Activated B cell treated with CpG ODN at 0.5 μM for 24 hours (primary cell): ENCODE measurements at regions not wholly inside any gene's neighbourhood (a gene's known extent, or its start where the extent isn't known, plus 50 kb on each side); places are given as distances from the start of the nearest gene placed in this dataset.

Experiments
- ATAC-seq: fragments of 200-7000 bp; cut with Tn5 transposase; one replicate; pipeline ENCODE4 v1.10.0; 2021; ENCODE audit warnings: low read depth, mild to moderate bottlenecking, moderate library complexity
- CTCF ChIA-PET: fragments of 350-600 bp; sonication (Branson Sonifier 250); formaldehyde crosslinking; loops from one replicate; lab custom pipeline; 2021; ENCODE audit warnings: antibody characterized with exemption; lab: Charles Lee
- POLR2A ChIA-PET: fragments of 350-600 bp; sonication (Branson Sonifier 250); formaldehyde crosslinking; loops from one replicate; lab custom pipeline; 2021; ENCODE audit warnings: antibody characterized with exemption; lab: Charles Lee
- DNase-seq: peaks from one replicate; pipeline ENCODE4 v3.0.0; 2022
- H3K27ac Mint-ChIP-seq: one replicate; pipeline ENCODE4 v1.8.0; 2020; ENCODE audit warnings: mixed read lengths
- H3K27me3 Mint-ChIP-seq: one replicate; pipeline ENCODE4 v1.8.0; 2021; ENCODE audit warnings: mixed read lengths
- H3K36me3 Mint-ChIP-seq: one replicate; pipeline ENCODE4 v1.8.0; 2021; ENCODE audit warnings: low read depth, mixed read lengths
- H3K4me1 Mint-ChIP-seq: one replicate; pipeline ENCODE4 v1.8.0; 2021; ENCODE audit warnings: mixed read lengths
- H3K4me3 Mint-ChIP-seq: one replicate; pipeline ENCODE4 v1.8.0; 2020; ENCODE audit warnings: mild to moderate bottlenecking, mixed read lengths
- H3K9me3 Mint-ChIP-seq: one replicate; pipeline ENCODE4 v1.8.0; 2020; ENCODE audit warnings: mixed read lengths
- intact Hi-C: fragments of 100-400 bp; cut with micrococcal nuclease; formaldehyde crosslinking; loops from one replicate; pipeline ENCODE4 v1.15.1; 2024
- TF ChIP-seq, protein P1 (sequence below): fragments of 200-600 bp; IDR thresholded peaks from one replicate; pipeline ENCODE4 v1.8.0; 2022; ENCODE audit warnings: antibody characterized with exemption, mild to moderate bottlenecking

GRCh38 chr3:14324224-14324944, 78.0 kb upstream of the SLC6A6 start:
- intact Hi-C loops, result no loop called here
- no peaks in the 10 kb centered on the region for H3K36me3 Mint-ChIP-seq
- H3K4me1 Mint-ChIP-seq, result peaks cover under 1% of the 10 kb centered on the region
- CTCF ChIA-PET, result no interaction called here
- no peak overlapping the region for H3K4me3 Mint-ChIP-seq
- H3K27ac Mint-ChIP-seq, result no peak overlapping the region
- TF ChIP-seq, protein P1, sequence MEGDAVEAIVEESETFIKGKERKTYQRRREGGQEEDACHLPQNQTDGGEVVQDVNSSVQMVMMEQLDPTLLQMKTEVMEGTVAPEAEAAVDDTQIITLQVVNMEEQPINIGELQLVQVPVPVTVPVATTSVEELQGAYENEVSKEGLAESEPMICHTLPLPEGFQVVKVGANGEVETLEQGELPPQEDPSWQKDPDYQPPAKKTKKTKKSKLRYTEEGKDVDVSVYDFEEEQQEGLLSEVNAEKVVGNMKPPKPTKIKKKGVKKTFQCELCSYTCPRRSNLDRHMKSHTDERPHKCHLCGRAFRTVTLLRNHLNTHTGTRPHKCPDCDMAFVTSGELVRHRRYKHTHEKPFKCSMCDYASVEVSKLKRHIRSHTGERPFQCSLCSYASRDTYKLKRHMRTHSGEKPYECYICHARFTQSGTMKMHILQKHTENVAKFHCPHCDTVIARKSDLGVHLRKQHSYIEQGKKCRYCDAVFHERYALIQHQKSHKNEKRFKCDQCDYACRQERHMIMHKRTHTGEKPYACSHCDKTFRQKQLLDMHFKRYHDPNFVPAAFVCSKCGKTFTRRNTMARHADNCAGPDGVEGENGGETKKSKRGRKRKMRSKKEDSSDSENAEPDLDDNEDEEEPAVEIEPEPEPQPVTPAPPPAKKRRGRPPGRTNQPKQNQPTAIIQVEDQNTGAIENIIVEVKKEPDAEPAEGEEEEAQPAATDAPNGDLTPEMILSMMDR, result no peak
- POLR2A ChIA-PET, result no interaction called here
- ATAC-seq (no peak), DNase-seq (no peak)
- peaks cover 15% of the 10 kb centered on the region for H3K27me3 Mint-ChIP-seq
- H3K9me3 Mint-ChIP-seq, result peaks cover 11% of the 10 kb centered on the region

DNA sequence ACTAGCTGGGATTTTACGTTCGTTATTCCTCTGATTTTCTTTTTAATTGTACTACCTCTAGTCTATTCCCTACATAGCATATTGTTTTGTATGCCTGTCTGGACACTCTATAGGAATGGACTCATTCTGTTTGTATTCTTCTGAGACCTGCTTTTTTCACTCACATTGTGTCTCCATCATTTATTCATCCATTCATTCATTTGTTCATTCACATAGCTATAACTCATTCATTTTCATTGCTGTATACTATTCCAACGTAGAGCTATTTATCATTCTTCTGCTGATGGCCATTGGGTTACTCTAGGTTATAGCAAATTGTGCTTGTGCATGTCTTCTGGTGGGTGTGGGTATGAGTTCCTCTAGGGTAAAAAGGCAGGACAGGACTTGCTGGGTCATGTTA, 74.0 kb upstream of the SLC6A6 start:
- DNase-seq, result no peak
- no peaks in the 10 kb centered on the region for H3K36me3 Mint-ChIP-seq
- H3K4me1 Mint-ChIP-seq, result no peaks in the 10 kb centered on the region
- POLR2A ChIA-PET, result no interaction called here
- H3K27me3 Mint-ChIP-seq, result peaks cover 13% of the 10 kb centered on the region
- no peak for ATAC-seq
- H3K4me3 Mint-ChIP-seq, result no peak overlapping the region
- CTCF ChIA-PET, result no interaction called here
- H3K9me3 Mint-ChIP-seq, result peaks cover 4% of the 10 kb centered on the region
- H3K27ac Mint-ChIP-seq, result no peak overlapping the region
- TF ChIP-seq, protein P1, result no peak
- intact Hi-C loops, result no loop called here

DNA sequence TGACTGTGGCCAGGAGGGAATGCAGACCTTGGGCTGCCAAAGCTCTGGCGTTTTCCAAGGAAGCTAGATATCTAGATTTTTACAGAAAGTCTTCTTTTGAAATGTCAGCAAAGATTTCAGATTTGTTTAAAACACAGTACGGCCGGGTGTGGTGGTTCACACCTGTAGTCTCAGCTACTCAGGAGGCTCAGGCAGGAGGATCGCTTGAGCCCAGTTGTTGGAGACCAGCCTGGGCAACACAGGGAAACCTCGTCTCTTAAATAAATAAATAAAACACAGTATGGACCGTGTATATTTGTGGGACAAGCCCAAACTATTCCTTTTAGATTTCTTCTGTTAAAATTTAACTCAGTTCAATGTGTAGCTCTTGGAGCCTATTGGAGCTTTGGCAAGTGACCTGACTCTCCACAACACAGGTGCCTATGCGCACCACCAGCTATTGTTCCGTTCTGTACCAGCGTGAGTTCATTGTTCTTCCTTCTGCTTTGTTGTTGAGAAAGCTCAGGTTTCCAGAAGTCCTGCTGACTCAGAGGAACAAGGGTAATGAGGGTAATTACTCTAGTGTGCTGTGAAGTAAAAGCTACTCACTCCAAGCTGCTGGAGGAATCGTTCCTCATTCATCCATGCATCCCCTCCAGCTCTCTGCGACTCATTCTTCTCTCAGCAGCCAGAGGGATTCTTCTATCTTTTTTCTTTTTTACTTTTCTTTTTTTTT, 73.1 kb upstream of the SLC6A6 start:
- Mint-ChIP-seq H3K4me3 (no peak overlapping the region), H3K27me3 (peaks cover 6% of the 10 kb centered on the region), H3K9me3 (peaks cover 4% of the 10 kb centered on the region), H3K4me1 (no peaks in the 10 kb centered on the region), H3K27ac (no peak overlapping the region), H3K36me3 (no peaks in the 10 kb centered on the region)
- TF ChIP-seq, protein P1, result no peak
- ChIA-PET CTCF (no interaction called here), POLR2A (no interaction called here)
- DNase-seq, result no peak
- intact Hi-C loops, result no loop called here
- ATAC-seq, result no peak

DNA sequence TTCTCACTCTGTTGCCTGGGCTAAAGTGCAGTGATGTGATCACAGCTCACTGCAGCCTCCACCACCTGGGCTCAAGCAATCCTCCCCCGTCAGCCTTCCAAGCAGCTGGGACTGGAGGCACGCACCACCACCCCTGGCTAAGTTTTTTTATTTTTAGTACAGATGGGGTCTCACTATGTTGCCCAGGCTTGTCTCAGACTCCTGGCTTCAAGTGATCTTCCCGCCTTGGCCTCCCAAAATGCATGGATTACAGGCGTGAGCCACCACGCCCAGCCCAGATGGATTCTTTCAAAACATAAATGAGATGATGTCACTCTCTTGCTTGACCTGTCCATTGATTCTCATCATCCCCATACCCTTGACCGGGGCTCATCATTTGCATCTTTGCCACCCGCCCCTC, 72.6 kb upstream of the SLC6A6 start:
- ChIA-PET POLR2A (no interaction called here), CTCF (no interaction called here)
- intact Hi-C loops, result no loop called here

DNA sequence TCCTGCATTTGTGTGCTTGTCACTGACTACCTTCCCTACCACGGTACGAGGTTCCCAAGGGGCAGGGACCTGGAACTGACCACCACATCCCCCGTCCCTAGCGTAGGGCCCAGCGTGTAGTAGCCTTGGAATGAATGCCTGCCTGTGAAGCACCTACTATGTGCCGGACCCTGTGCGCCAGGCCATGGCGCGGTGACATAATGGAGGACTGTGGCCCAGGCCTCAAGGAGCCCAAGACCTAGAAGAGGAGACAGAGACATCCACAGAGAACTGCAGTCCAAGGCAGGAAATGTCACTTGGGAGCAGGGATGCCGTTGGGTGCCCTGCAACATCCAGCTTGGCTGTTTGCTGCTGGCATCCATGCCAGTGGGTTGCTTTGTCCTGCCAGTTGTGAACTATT, 71.9 kb upstream of the SLC6A6 start:
- intact Hi-C loops, result no loop called here
- Mint-ChIP-seq H3K4me3 (no peak overlapping the region), H3K9me3 (peaks cover 4% of the 10 kb centered on the region), H3K27me3 (no peaks in the 10 kb centered on the region), H3K36me3 (no peaks in the 10 kb centered on the region), H3K4me1 (no peaks in the 10 kb centered on the region), H3K27ac (no peak overlapping the region)
- ATAC-seq (no peak), DNase-seq (no peak)
- ChIA-PET POLR2A (no interaction called here), CTCF (no interaction called here)
- TF ChIP-seq, protein P1, result no peak

More for the DNA sequence above, 72.6 kb upstream of the SLC6A6 start:
- Mint-ChIP-seq H3K4me3 (no peak overlapping the region), H3K27me3 (peaks cover 6% of the 10 kb centered on the region), H3K4me1 (no peaks in the 10 kb centered on the region), H3K27ac (no peak overlapping the region), H3K9me3 (peaks cover 4% of the 10 kb centered on the region), H3K36me3 (no peaks in the 10 kb centered on the region)
- DNase-seq (no peak), ATAC-seq (no peak)
- TF ChIP-seq, protein P1, result no peak
